Hindlimb muscle (tissue), 1 donor: ENCODE measurements at regions not wholly inside any gene's neighbourhood (a gene's known extent, or its start where the extent isn't known, plus 50 kb on each side); places are given as distances from the start of the nearest gene placed in this dataset.
"Not testable (repeated sequence)": the region's sequence is repeated elsewhere in the genome, so short reads cannot be mapped to it uniquely, and the experiment has no call there.

Experiments
- DNase-seq: peaks from one replicate; pipeline ENCODE4 v3.0.0-alpha.2; 2013

- no peak for DNase-seq
Measured at GRCh38 chr13:21228738-21229137, 52.3 kb downstream of the MRPL57 start.

GRCh38 chr13:21229241-21230024 lies 53.0 kb downstream of the MRPL57 start:
- no peak for DNase-seq

- DNase-seq = no peak
Measured at GRCh38 chr13:21230516-21230915, 54.1 kb downstream of the MRPL57 start.

- DNase-seq = no peak
Measured at GRCh38 chr13:21231426-21231940, 55.0 kb downstream of the MRPL57 start.

- DNase-seq = peak; percentile 42
Measured at GRCh38 chr13:21232196-21232595, 55.7 kb downstream of the MRPL57 start.

- no peak for DNase-seq
Measured at GRCh38 chr13:21232599-21232998, 56.1 kb downstream of the MRPL57 start.

GRCh38 chr13:21233086-21233485 lies 56.6 kb downstream of the MRPL57 start:
- no peak for DNase-seq

- DNase-seq = no peak
Measured at GRCh38 chr13:21234526-21234925, 58.1 kb downstream of the MRPL57 start.

- no peak for DNase-seq
Measured at GRCh38 chr13:21235174-21235573, 58.7 kb downstream of the MRPL57 start.

- DNase-seq = no peak
Measured at GRCh38 chr13:21237081-21237480, 60.6 kb downstream of the MRPL57 start.

GRCh38 chr13:21238267-21238666 lies 61.8 kb downstream of the MRPL57 start:
- no peak for DNase-seq

GRCh38 chr13:21240586-21240985 lies 64.1 kb downstream of the MRPL57 start:
- no peak for DNase-seq

GRCh38 chr13:21242236-21242635 lies 65.8 kb downstream of the MRPL57 start:
- DNase-seq = no peak

GRCh38 chr13:21243045-21243897 lies 66.8 kb downstream of the MRPL57 start:
- DNase-seq = no peak

- DNase-seq = not testable (repeated sequence)
Measured at GRCh38 chr13:21243898-21244184, 67.4 kb downstream of the MRPL57 start.

GRCh38 chr13:21246761-21247452 lies 70.4 kb downstream of the MRPL57 start:
- no peak for DNase-seq

GRCh38 chr13:21256351-21256761 lies 79.9 kb downstream of the MRPL57 start:
- no peak for DNase-seq

- no peak for DNase-seq
Measured at GRCh38 chr13:21256891-21257290, 80.4 kb downstream of the MRPL57 start.

GRCh38 chr13:21259571-21260455 lies 83.4 kb downstream of the MRPL57 start:
- DNase-seq = no peak

- DNase-seq = not testable (repeated sequence)
Measured at GRCh38 chr13:21260561-21261290, 84.3 kb downstream of the MRPL57 start.

- DNase-seq = not testable (repeated sequence)
Measured at GRCh38 chr13:21261487-21262216, 85.2 kb downstream of the MRPL57 start.
